ENCODE measurements at regions not wholly inside any gene's neighbourhood (a gene's known extent, or its start where the extent isn't known, plus 50 kb on each side); places are given as distances from the start of the nearest gene placed in this dataset.
A peak's percentile ranks its signal among the peaks of the same experiment; 100 is the strongest.

GRCh38 chr3:30945291-30945690 lies 50.8 kb upstream of the GADL1 start:
- DNase-seq, result no peak

- DNase-seq, result no peak
Observed at GRCh38 chr3:30948426-30948825, 54.0 kb upstream of the GADL1 start.

- no peak for DNase-seq
Observed at GRCh38 chr3:30951826-30952225, 57.4 kb upstream of the GADL1 start.

GRCh38 chr3:30952786-30953185 lies 58.3 kb upstream of the GADL1 start:
- DNase-seq, result no peak

GRCh38 chr3:30954426-30954825 lies 60.0 kb upstream of the GADL1 start:
- no peak for DNase-seq

GRCh38 chr3:30962084-30962483 lies 67.6 kb upstream of the GADL1 start:
- no peak for DNase-seq

GRCh38 chr3:30962493-30962892 lies 68.0 kb upstream of the GADL1 start:
- DNase-seq, result no peak

GRCh38 chr3:30963223-30963722 lies 68.8 kb upstream of the GADL1 start:
- no peak for DNase-seq

GRCh38 chr3:30964612-30965011 lies 70.2 kb upstream of the GADL1 start:
- no peak for DNase-seq

GRCh38 chr3:30966896-30967295 lies 72.4 kb upstream of the GADL1 start:
- no peak for DNase-seq

- DNase-seq, result no peak
Observed at GRCh38 chr3:30970183-30970582, 75.7 kb upstream of the GADL1 start.

- no peak for DNase-seq
Observed at GRCh38 chr3:30972449-30972848, 78.0 kb upstream of the GADL1 start.

GRCh38 chr3:30974071-30974470 lies 79.6 kb upstream of the GADL1 start:
- DNase-seq, result no peak

- no peak for DNase-seq
Observed at GRCh38 chr3:30977592-30977991, 83.1 kb upstream of the GADL1 start.

GRCh38 chr3:30980993-30981392 lies 86.5 kb upstream of the GADL1 start:
- DNase-seq, result no peak

- DNase-seq, result no peak
Observed at GRCh38 chr3:30982416-30983075, 88.1 kb upstream of the GADL1 start.

GRCh38 chr3:30984855-30985749 lies 90.6 kb upstream of the GADL1 start:
- no peak for DNase-seq

GRCh38 chr3:30986551-30986950 lies 92.1 kb upstream of the GADL1 start:
- no peak for DNase-seq

- no peak for DNase-seq
Observed at GRCh38 chr3:30988769-30989168, 94.3 kb upstream of the GADL1 start.

- no peak for DNase-seq
Observed at GRCh38 chr3:30989276-30990030, 95.0 kb upstream of the GADL1 start.

GRCh38 chr3:30996467-30996866 lies 102.0 kb upstream of the GADL1 start:
- DNase-seq, result no peak

- DNase-seq, result no peak
Observed at GRCh38 chr3:31002730-31003129, 108.3 kb upstream of the GADL1 start.

- DNase-seq, result peak; percentile 63
Observed at GRCh38 chr3:31004025-31004678, 109.7 kb upstream of the GADL1 start.

Data from amniotic stem cell (primary cell).